ENCODE measurements at regions not wholly inside any gene's neighbourhood (a gene's known extent, or its start where the extent isn't known, plus 50 kb on each side); places are given as distances from the start of the nearest gene placed in this dataset.

GRCh38 chr5:96124589-96124988 lies 162.9 kb upstream of the ELL2 start:
- no peak for TF ChIP-seq SIN3A (IDR thresholded peaks at IDR 0.05; ENCODE audit: borderline replicate concordance, insufficient read depth, low read depth, low read length)
- TF ChIP-seq, protein P1, sequence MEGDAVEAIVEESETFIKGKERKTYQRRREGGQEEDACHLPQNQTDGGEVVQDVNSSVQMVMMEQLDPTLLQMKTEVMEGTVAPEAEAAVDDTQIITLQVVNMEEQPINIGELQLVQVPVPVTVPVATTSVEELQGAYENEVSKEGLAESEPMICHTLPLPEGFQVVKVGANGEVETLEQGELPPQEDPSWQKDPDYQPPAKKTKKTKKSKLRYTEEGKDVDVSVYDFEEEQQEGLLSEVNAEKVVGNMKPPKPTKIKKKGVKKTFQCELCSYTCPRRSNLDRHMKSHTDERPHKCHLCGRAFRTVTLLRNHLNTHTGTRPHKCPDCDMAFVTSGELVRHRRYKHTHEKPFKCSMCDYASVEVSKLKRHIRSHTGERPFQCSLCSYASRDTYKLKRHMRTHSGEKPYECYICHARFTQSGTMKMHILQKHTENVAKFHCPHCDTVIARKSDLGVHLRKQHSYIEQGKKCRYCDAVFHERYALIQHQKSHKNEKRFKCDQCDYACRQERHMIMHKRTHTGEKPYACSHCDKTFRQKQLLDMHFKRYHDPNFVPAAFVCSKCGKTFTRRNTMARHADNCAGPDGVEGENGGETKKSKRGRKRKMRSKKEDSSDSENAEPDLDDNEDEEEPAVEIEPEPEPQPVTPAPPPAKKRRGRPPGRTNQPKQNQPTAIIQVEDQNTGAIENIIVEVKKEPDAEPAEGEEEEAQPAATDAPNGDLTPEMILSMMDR (IDR thresholded peaks at IDR 0.05): no peak
